ENCODE measurements at regions not wholly inside any gene's neighbourhood (a gene's known extent, or its start where the extent isn't known, plus 50 kb on each side); places are given as distances from the start of the nearest gene placed in this dataset.

- no peak for DNase-seq (ENCODE audit: low read depth)
- H3K4me3 ChIP-seq (ENCODE audit: low read depth, low read length): no peak overlapping the region
- no peak for TF ChIP-seq CTCF (IDR thresholded peaks at IDR 0.05; ENCODE audit: low read depth, low read length, missing control alignments)
These were observed 252.1 kb upstream of the KCNMB2 start for GRCh38 chr3:178284181-178284580.

- no peak for DNase-seq (ENCODE audit: low read depth)
- no peak overlapping the region for H3K4me3 ChIP-seq (ENCODE audit: low read depth, low read length)
- TF ChIP-seq CTCF (IDR thresholded peaks at IDR 0.05; ENCODE audit: low read depth, low read length, missing control alignments): no peak
These were observed 248.2 kb upstream of the KCNMB2 start for GRCh38 chr3:178288074-178288473.

GRCh38 chr3:178289544-178290160 lies 246.6 kb upstream of the KCNMB2 start:
- DNase-seq (ENCODE audit: low read depth): no peak
- no peak for TF ChIP-seq CTCF (IDR thresholded peaks at IDR 0.05; ENCODE audit: low read depth, low read length, missing control alignments)
- no peak overlapping the region for H3K4me3 ChIP-seq (ENCODE audit: low read depth, low read length)

- no peak overlapping the region for H3K4me3 ChIP-seq (ENCODE audit: low read depth, low read length)
- TF ChIP-seq CTCF (IDR thresholded peaks at IDR 0.05; ENCODE audit: low read depth, low read length, missing control alignments): no peak
- no peak for DNase-seq (ENCODE audit: low read depth)
These were observed 244.5 kb upstream of the KCNMB2 start for GRCh38 chr3:178291574-178292370.

- TF ChIP-seq CTCF (IDR thresholded peaks at IDR 0.05; ENCODE audit: low read depth, low read length, missing control alignments): no peak
- H3K4me3 ChIP-seq (ENCODE audit: low read depth, low read length): no peak overlapping the region
These were observed 240.8 kb upstream of the KCNMB2 start for GRCh38 chr3:178295292-178295912.

GRCh38 chr3:178297199-178297598 lies 239.0 kb upstream of the KCNMB2 start:
- H3K4me3 ChIP-seq (ENCODE audit: low read depth, low read length): no peak overlapping the region
- DNase-seq (ENCODE audit: low read depth): no peak
- TF ChIP-seq CTCF (IDR thresholded peaks at IDR 0.05; ENCODE audit: low read depth, low read length, missing control alignments): no peak

More at GRCh38 chr3:178295292-178295912, 240.8 kb upstream of the KCNMB2 start:
- no peak for DNase-seq (ENCODE audit: low read depth)

Data from GM12864 (cell line).